HG03064 (cell line): ENCODE measurements at regions not wholly inside any gene's neighbourhood (a gene's known extent, or its start where the extent isn't known, plus 50 kb on each side); places are given as distances from the start of the nearest gene placed in this dataset.
"Not testable (repeated sequence)": the region's sequence is repeated elsewhere in the genome, so short reads cannot be mapped to it uniquely, and the experiment has no call there.

Experiments
- ATAC-seq: cut with Tn5 transposase; IDR thresholded peaks from one replicate; pipeline ENCODE4 v1.9.1; 2021; ENCODE audit warnings: low read depth; ENCODE audit not compliant: unreplicated experiment

- ATAC-seq, result no peak
These were observed 140.8 kb upstream of the SLC35G4 start for GRCh38 chr18:11468617-11469016.

GRCh38 chr18:11468120-11468519 is 141.3 kb upstream of the SLC35G4 start:
- ATAC-seq, result no peak

GRCh38 chr18:11467611-11468010 is 141.8 kb upstream of the SLC35G4 start:
- ATAC-seq, result no peak

GRCh38 chr18:11464129-11464528 is 145.3 kb upstream of the SLC35G4 start:
- ATAC-seq, result no peak

- ATAC-seq, result no peak
These were observed 150.9 kb upstream of the SLC35G4 start for GRCh38 chr18:11458447-11458846.

- not testable (repeated sequence) for ATAC-seq
These were observed 151.5 kb upstream of the SLC35G4 start for GRCh38 chr18:11457853-11458252.

- no peak for ATAC-seq
These were observed 155.4 kb upstream of the SLC35G4 start for GRCh38 chr18:11454040-11454439.

- ATAC-seq, result not testable (repeated sequence)
These were observed 165.2 kb upstream of the SLC35G4 start for GRCh38 chr18:11444169-11444568.

- no peak for ATAC-seq
These were observed 172.3 kb upstream of the SLC35G4 start for GRCh38 chr18:11437046-11437445.

GRCh38 chr18:11432360-11432811 is 177.0 kb upstream of the SLC35G4 start:
- ATAC-seq, result no peak

- no peak for ATAC-seq
These were observed 179.5 kb upstream of the SLC35G4 start for GRCh38 chr18:11429876-11430275.

- ATAC-seq, result no peak
These were observed 184.2 kb upstream of the SLC35G4 start for GRCh38 chr18:11425211-11425610.

- ATAC-seq, result no peak
These were observed 190.1 kb upstream of the SLC35G4 start for GRCh38 chr18:11419338-11419737.

- ATAC-seq, result no peak
These were observed 196.6 kb upstream of the SLC35G4 start for GRCh38 chr18:11412811-11413210.

- ATAC-seq, result no peak
These were observed 198.3 kb upstream of the SLC35G4 start for GRCh38 chr18:11411048-11411447.

- no peak for ATAC-seq
These were observed 200.8 kb upstream of the SLC35G4 start for GRCh38 chr18:11408555-11409065.

- ATAC-seq, result no peak
These were observed 201.5 kb upstream of the SLC35G4 start for GRCh38 chr18:11407940-11408339.

- no peak for ATAC-seq
These were observed 203.6 kb upstream of the SLC35G4 start for GRCh38 chr18:11405804-11406203.

GRCh38 chr18:11400703-11401102 is 208.7 kb upstream of the SLC35G4 start:
- no peak for ATAC-seq

GRCh38 chr18:11398625-11399024 is 210.8 kb upstream of the SLC35G4 start:
- ATAC-seq, result no peak

- ATAC-seq, result no peak
These were observed 216.2 kb upstream of the SLC35G4 start for GRCh38 chr18:11392980-11393885.

GRCh38 chr18:11392292-11392691 is 217.1 kb upstream of the SLC35G4 start:
- no peak for ATAC-seq
